HG03442 (cell line): ENCODE measurements at regions not wholly inside any gene's neighbourhood (a gene's known extent, or its start where the extent isn't known, plus 50 kb on each side); places are given as distances from the start of the nearest gene placed in this dataset.

Experiments used
- ATAC-seq: cut with Tn5 transposase; IDR thresholded peaks from one replicate; pipeline ENCODE4 v1.9.1; 2021; ENCODE audit warnings: mild to moderate bottlenecking, moderate library complexity; ENCODE audit not compliant: unreplicated experiment

GRCh38 chr20:57930351-57930750, 220.5 kb upstream of the PMEPA1 start:
- ATAC-seq = no peak

- no peak for ATAC-seq
Observed at GRCh38 chr20:57928181-57928967, 218.6 kb upstream of the PMEPA1 start.

DNA sequence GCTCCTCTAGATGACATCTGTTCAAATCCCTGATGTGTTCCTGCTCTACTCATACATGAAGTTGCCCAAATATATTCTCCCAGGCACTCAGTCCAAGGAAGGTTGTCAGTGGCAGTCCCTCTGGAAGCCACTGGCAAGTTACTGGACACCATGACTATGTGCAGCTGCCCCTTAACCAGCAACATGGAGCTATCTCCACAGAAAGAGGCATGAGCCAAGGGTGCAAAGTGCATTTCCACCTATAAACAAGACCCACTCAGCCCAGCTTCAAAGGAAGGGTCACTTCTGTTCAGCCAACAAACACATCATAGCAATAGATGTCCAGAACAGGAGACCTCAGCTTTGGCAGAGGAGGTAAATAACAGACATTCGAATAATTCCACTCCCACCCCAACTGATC, 217.6 kb upstream of the PMEPA1 start:
- ATAC-seq = no peak

DNA sequence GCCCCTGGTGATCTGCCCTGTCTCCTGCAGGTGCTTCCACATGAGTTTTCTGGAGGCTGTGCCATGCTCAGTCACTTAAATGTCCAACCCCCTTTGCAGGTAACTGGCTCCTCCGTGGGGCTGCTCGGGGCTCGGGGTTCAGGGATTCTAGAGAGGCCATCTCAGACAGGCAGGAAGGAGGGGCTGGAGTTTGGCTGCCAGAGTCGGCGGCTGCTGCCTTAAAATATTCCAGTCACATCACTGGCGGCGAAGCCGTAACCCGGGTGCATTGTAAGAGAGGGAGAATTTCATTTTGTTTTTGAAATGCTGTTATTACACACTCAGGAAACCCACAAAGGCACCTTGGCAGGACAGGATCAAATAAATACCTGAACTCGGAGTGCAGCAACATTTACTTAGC, 212.9 kb upstream of the PMEPA1 start:
- ATAC-seq = no peak

DNA sequence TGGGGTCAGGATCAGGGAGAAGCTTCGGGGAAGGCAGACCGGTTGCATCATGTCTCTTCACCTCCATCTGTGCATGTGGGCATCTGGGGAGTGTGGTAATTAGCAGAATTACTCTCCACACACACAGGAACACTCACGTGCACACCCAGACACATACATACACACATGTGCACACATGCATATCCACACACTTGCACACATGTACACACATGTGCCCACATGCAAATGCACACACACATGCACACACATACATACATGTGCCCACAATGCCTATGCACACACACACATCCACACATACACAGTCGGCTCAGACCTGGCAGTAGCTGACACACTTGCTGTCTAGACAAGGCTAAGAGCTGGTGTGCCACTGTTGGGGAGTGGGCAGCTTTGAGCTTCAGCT, 212.3 kb upstream of the PMEPA1 start:
- ATAC-seq = no peak

DNA sequence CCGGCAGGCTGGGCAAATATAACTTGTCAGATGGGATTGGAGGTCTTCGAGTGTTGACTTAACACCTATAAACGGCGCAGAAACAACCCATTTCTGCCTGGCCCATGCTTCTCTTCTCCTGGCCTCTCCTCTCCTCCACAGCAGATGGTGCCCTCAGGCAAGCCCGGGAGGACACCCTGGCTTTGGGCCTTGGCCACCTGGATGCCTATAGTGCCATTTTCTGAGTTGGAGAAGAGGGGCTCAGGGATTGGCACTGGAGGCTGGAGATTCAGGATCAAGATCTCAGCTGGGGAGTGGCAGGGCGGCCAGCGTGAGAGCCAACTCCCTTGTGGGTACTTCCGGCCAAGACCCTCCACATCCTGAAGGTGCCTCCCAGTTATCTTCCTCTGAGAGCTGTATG, 211.9 kb upstream of the PMEPA1 start:
- ATAC-seq = no peak

- no peak for ATAC-seq
Observed at GRCh38 chr20:57920971-57921370, 211.2 kb upstream of the PMEPA1 start.

- no peak for ATAC-seq
Observed at GRCh38 chr20:57919049-57919448, 209.2 kb upstream of the PMEPA1 start.

- ATAC-seq = no peak
Observed at GRCh38 chr20:57918551-57918950, 208.7 kb upstream of the PMEPA1 start.

DNA sequence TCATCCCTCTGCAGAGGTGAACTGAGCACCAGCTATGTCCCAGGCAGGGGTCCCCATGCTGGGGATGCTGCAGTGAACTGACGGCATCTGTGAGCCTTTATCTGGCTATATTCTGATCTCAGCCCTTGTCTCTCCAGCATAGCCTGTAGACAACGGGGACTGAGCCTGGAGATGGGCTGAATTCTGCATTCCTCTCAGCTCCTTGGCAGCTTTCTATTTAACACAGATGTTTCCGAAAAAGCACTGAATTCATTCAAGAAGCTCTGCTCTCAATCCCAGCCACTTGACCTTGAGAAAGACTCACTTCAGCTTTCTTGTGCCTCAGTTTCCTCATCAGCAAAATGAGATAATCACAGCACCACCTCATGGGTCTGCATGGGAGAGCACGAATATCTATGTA, 204.4 kb upstream of the PMEPA1 start:
- no peak for ATAC-seq

DNA sequence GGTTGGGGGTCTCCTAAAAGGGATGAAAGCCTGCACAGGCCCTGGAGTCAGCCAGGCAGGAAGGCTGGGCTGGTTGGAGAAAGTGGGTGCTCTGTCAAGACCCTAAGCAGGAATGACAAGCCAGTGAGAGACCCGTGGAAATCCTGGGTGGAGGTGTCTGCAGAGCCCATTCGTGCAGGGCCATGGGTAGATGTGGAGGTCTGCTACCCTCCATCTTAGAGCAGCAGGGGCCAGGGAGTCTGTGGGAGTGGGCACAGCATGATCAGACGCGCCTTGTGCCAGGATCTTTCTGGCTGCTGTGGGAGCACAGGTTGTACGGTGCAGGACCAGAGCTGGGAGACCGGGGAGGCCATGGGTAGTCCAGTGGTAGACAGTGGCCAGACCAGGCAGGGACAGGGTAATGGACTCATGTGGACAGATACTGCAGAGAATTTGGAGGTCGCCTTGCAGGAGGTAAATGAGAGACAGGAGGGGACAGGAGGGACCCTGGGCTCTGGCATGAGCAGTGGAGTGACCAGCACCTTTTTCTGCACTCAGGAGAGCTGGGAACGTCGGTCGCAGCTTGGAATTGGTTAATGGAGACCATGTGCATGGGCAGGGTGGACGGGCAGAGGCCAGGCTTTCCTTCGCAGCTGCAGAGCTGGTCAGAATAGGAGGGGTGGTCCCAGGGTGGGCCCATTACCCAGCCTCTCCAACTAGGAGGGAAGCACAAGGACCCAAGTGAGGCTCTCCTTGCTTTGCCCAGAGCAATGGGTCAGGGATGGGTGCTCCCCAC, 203.5 kb upstream of the PMEPA1 start:
- no peak for ATAC-seq

- no peak for ATAC-seq
Observed at GRCh38 chr20:57912227-57912582, 202.4 kb upstream of the PMEPA1 start.

- ATAC-seq = no peak
Observed at GRCh38 chr20:57911512-57912226, 201.9 kb upstream of the PMEPA1 start.

- no peak for ATAC-seq
Observed at GRCh38 chr20:57910716-57911115, 200.9 kb upstream of the PMEPA1 start.

DNA sequence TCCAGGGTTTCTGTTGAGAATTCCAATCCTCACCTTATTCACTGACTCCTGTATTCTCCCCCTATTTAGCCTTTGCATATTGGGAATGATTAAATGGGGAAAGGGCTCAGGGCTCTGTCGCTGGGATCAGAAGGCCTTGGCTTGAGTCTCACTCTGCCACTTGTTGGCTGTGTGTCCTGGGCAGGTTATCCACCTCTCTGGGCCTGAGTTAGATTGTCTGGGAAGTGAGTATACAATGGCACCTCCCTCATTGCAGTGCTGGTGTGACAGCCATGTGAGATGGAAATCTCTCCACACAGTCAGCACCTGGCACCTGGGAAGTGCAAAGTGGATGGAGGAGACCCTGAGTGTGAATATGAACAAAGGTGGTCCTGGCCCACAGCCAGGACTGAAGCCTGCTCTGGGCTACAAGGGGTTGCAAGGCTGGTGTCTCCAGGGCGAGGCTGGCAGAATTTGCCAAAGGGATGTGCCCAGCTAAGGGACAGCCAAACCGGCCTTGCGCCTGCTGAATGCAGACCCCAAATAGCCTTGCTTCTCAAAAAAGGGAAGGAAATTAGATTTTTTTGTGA, 200.0 kb upstream of the PMEPA1 start:
- ATAC-seq = no peak

DNA sequence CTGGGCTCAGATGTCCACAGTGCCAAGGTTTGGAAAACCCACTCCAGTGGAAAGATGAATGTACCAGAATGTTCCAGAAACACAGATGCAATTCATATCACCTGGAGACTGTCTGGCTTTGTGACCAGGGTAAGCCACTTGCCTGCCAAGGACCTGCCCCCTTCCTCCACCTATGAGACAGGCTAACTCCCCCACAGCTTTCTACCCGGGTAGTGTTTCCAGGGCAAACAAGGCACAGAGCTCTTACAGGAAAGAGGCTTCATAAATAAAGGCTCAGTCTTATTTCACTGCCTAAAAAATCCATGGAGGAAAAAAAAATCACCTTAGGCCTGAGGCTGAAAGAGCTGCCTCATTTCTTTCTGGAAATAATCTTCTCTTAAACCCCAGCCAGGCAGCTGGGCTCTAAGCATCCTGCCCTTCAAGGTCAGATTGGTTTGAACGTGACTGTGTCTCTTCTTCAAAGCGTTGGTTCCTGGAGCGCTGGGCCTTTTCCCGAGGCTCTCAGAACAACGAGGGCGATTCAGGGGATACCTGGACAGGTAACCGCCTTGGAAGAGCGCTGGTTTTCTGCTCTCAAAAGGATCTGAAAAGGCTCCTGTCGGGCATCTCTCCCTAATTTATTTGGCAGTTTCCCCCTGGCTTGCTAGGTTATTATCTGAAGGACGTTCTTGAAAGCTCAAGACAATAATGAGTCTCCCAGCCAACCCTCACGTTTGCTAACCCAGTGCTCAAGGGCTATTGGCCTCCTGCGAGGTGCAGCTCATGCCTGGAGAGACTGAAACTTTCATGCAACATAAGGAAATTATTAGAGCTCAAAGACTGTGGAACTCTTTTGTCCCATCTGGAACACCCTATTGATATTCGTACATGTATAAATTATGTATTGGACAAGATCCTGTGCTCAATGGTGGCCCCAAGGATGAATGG, 199.2 kb upstream of the PMEPA1 start:
- no peak for ATAC-seq

DNA sequence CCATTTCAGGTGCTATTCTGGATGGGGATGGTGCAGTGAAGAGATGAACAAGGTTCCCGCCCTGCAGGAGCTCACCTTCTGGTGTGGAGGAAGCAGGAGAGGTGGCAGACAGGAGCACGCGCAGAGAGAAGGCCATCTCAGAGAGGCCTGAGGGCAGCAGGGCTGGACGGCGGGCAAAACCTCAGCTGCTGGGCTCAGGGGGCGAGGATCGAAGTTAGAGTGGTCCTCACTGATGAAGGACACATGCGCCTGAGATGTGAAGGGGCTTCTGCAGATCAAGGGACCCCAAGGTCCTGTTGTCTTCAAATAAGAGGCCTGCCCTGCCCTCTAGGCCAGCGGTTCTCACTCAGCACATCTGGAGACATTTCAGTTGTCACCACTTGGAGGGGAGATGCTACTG, 198.4 kb upstream of the PMEPA1 start:
- ATAC-seq = no peak

- ATAC-seq = no peak
Observed at GRCh38 chr20:57907131-57908000, 197.6 kb upstream of the PMEPA1 start.

- no peak for ATAC-seq
Observed at GRCh38 chr20:57905448-57905847, 195.6 kb upstream of the PMEPA1 start.
